Glutamatergic neuron (in vitro differentiated cells): ENCODE measurements at regions not wholly inside any gene's neighbourhood (a gene's known extent, or its start where the extent isn't known, plus 50 kb on each side); places are given as distances from the start of the nearest gene placed in this dataset.

Experiments
- DNase-seq: peaks from one replicate; pipeline ENCODE4 v3.0.0; 2022
- H3K27ac Mint-ChIP-seq: one replicate; pipeline ENCODE4 v1.8.0; 2020; ENCODE audit warnings: mild to moderate bottlenecking, mixed read lengths, inconsistent platforms; ENCODE audit not compliant: unreplicated experiment
- H3K27me3 Mint-ChIP-seq: one replicate; pipeline ENCODE4 v1.8.0; 2020; ENCODE audit warnings: mild to moderate bottlenecking, moderate library complexity, mixed read lengths, inconsistent platforms; ENCODE audit not compliant: unreplicated experiment
- H3K36me3 Mint-ChIP-seq: one replicate; pipeline ENCODE4 v1.8.0; 2020; ENCODE audit warnings: mild to moderate bottlenecking, mixed read lengths, inconsistent platforms; ENCODE audit not compliant: unreplicated experiment
- H3K4me1 Mint-ChIP-seq: one replicate; pipeline ENCODE4 v1.8.0; 2020; ENCODE audit warnings: mild to moderate bottlenecking, low read depth, mixed read lengths, inconsistent platforms; ENCODE audit not compliant: unreplicated experiment
- H3K4me3 Mint-ChIP-seq: one replicate; pipeline ENCODE4 v1.8.0; 2020; ENCODE audit warnings: mild to moderate bottlenecking, mixed read lengths, inconsistent platforms; ENCODE audit not compliant: unreplicated experiment
- H3K9me3 Mint-ChIP-seq: one replicate; pipeline ENCODE4 v1.8.0; 2020; ENCODE audit warnings: mild to moderate bottlenecking, moderate library complexity, mixed read lengths, inconsistent platforms; ENCODE audit not compliant: unreplicated experiment
- TF ChIP-seq, protein P1 (sequence below): fragments of 200-600 bp; sonication (generic); IDR thresholded peaks from one replicate; pipeline ENCODE4 v1.5.0; 2021; ENCODE audit not compliant: partially characterized antibody, unreplicated experiment

DNA sequence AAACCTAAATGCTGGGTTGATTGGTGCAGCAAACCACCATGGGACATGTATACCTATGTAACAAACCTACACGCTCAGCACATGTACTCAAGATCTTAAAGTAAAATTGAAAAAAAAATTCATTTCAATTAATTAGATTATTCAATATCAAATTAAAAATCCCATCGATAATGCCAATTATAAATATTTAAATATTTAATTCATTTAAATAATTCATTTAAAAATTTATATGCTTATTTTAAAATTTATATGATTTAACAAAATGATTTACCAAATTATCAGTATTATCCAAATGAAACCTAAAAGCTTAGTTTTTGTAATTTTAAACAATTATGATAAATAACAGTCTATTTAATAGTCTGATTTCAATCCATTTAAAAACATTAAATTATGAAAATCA lies 560.4 kb downstream of the NUP35 start:
- no peaks in the 10 kb centered on the region for H3K36me3 Mint-ChIP-seq
- no peak overlapping the region for H3K4me3 Mint-ChIP-seq
- DNase-seq = no peak
- no peak overlapping the region for H3K27ac Mint-ChIP-seq
- no peaks in the 10 kb centered on the region for H3K9me3 Mint-ChIP-seq
- TF ChIP-seq, protein P1, sequence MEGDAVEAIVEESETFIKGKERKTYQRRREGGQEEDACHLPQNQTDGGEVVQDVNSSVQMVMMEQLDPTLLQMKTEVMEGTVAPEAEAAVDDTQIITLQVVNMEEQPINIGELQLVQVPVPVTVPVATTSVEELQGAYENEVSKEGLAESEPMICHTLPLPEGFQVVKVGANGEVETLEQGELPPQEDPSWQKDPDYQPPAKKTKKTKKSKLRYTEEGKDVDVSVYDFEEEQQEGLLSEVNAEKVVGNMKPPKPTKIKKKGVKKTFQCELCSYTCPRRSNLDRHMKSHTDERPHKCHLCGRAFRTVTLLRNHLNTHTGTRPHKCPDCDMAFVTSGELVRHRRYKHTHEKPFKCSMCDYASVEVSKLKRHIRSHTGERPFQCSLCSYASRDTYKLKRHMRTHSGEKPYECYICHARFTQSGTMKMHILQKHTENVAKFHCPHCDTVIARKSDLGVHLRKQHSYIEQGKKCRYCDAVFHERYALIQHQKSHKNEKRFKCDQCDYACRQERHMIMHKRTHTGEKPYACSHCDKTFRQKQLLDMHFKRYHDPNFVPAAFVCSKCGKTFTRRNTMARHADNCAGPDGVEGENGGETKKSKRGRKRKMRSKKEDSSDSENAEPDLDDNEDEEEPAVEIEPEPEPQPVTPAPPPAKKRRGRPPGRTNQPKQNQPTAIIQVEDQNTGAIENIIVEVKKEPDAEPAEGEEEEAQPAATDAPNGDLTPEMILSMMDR = no peak
- no peaks in the 10 kb centered on the region for H3K4me1 Mint-ChIP-seq
- H3K27me3 Mint-ChIP-seq = no peaks in the 10 kb centered on the region

DNA sequence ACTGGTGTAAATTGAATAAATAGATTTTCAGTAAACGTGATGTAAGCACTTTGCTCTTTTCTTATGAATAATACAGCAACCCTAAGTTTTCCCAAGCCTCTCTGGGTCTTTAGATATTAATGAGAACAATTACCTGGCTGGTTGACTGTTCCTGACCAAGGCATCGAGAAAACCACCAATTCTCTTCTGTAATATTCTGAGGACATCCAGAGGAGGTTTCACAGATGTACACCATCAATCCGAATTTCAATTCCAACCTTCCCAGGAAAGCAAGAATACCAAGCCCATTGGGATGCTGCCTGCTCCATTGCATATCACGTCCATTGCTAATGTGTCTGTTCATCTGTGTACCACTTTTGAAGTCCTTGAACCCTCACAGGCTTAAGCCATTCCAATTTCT lies 571.8 kb downstream of the NUP35 start:
- H3K27ac Mint-ChIP-seq = no peak overlapping the region
- no peaks in the 10 kb centered on the region for H3K4me1 Mint-ChIP-seq
- TF ChIP-seq, protein P1 = no peak
- H3K36me3 Mint-ChIP-seq = peaks cover 4% of the 10 kb centered on the region
- H3K4me3 Mint-ChIP-seq = no peak overlapping the region
- no peak for DNase-seq
- no peaks in the 10 kb centered on the region for H3K27me3 Mint-ChIP-seq
- H3K9me3 Mint-ChIP-seq = peaks cover 2% of the 10 kb centered on the region

DNA sequence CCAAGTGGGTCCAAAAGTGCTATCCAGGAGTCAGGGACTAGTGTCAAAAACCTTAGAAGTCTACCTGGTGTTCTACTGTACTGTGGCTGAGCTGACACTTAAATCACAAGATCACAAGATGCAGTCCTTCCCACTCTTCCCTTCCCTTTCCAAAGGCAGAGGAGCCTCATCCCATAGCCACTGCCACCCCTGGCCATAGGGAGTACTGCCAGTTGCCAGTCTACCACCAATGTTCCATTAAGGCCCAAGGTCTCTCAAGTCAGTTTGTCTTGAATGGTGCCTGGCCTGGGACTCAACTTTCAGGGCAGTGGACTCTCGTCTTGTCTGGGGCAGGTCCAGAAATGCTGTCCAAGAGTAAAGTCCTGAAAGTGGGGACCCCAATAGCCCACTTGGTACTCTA lies 585.6 kb downstream of the NUP35 start:
- TF ChIP-seq, protein P1 = no peak
- H3K4me1 Mint-ChIP-seq = no peaks in the 10 kb centered on the region
- no peak for DNase-seq

DNA sequence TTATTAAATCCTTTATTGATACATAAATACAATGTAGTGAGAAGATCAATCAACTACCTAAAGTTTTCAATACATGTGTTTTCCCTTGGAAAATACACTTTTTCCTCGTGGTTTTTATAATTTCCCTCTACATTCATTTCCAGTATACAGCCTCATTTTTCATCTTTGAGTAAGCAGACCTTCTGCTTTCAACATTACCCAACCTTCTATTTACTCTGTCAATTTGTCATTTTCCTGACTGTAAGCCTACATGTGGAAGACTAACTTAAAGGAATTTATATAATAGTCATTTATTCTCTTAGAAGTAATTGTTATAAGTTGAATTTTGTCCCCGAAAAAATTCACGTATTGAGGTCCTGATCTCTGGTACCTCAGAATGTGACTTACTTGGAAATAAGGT lies 594.0 kb downstream of the NUP35 start:
- no peaks in the 10 kb centered on the region for H3K9me3 Mint-ChIP-seq
- no peaks in the 10 kb centered on the region for H3K36me3 Mint-ChIP-seq
- no peak for DNase-seq
- H3K4me3 Mint-ChIP-seq = no peak overlapping the region
- peaks cover 2% of the 10 kb centered on the region for H3K27me3 Mint-ChIP-seq
- H3K27ac Mint-ChIP-seq = no peak overlapping the region
- TF ChIP-seq, protein P1 = no peak
- H3K4me1 Mint-ChIP-seq = no peaks in the 10 kb centered on the region

More for the DNA sequence above, 585.6 kb downstream of the NUP35 start:
- no peaks in the 10 kb centered on the region for H3K36me3 Mint-ChIP-seq
- H3K27me3 Mint-ChIP-seq = no peaks in the 10 kb centered on the region
- no peak overlapping the region for H3K4me3 Mint-ChIP-seq
- no peaks in the 10 kb centered on the region for H3K9me3 Mint-ChIP-seq
- H3K27ac Mint-ChIP-seq = no peak overlapping the region

DNA sequence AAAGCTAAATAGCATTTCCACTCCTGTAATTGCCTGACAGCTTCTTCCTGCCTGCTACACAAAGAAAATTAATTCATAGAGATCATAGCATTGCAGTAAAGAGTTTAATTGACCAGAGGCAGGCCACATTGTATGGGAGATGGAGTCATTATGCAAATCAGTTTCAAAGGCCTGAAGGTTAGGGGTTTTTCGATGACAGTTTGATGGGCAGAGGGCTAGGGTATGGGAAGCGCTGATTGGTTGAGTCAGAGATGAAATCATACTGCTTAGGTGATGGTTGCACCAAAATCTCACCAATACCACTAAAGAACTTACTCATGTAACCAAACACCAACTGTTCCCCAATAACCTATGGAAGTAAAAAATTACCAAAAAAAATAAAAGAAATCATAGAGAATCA lies 599.0 kb downstream of the NUP35 start:
- no peak overlapping the region for H3K27ac Mint-ChIP-seq
- H3K36me3 Mint-ChIP-seq = no peaks in the 10 kb centered on the region
- TF ChIP-seq, protein P1 = no peak
- H3K27me3 Mint-ChIP-seq = peaks cover 2% of the 10 kb centered on the region
- H3K4me1 Mint-ChIP-seq = no peaks in the 10 kb centered on the region
- DNase-seq = no peak
- no peaks in the 10 kb centered on the region for H3K9me3 Mint-ChIP-seq
- H3K4me3 Mint-ChIP-seq = no peak overlapping the region
